GM18868 (cell line): ENCODE measurements at regions not wholly inside any gene's neighbourhood (a gene's known extent, or its start where the extent isn't known, plus 50 kb on each side); places are given as distances from the start of the nearest gene placed in this dataset.
"Not testable (repeated sequence)": the region's sequence is repeated elsewhere in the genome, so short reads cannot be mapped to it uniquely, and the experiment has no call there.

Source experiments
- ATAC-seq: cut with Tn5 transposase; IDR thresholded peaks from one replicate; pipeline ENCODE4 v1.9.1; 2021; ENCODE audit warnings: mild to moderate bottlenecking, moderate library complexity; ENCODE audit not compliant: unreplicated experiment

- no peak for ATAC-seq
Observed at GRCh38 chr5:138702166-138703077, 50.8 kb upstream of the CTNNA1 start.

GRCh38 chr5:138701678-138702077, 51.5 kb upstream of the CTNNA1 start:
- no peak for ATAC-seq

- no peak for ATAC-seq
Observed at GRCh38 chr5:138700581-138701362, 52.5 kb upstream of the CTNNA1 start.

DNA sequence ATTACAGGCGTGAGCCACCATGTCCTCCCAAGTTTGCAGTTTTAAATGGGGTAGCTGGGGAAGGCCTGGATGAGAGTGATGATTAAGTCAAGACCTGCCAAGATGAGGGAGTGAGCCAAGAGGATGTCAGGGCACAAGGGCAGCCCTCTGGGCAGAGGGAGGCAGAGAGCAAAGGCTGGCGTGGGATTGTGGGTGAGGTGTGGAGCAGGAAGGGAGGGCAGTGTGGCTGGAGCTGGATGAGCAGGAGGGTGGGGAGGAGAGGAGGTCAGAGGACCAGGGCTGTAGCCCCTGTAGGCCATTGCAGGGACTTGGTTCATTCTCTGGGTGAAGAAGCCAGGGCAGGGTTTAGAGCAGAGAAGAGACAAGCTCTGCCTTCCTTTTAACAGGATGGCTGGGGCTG, 53.7 kb upstream of the CTNNA1 start:
- ATAC-seq: no peak

- ATAC-seq: no peak
Observed at GRCh38 chr5:138698713-138699112, 54.5 kb upstream of the CTNNA1 start.

DNA sequence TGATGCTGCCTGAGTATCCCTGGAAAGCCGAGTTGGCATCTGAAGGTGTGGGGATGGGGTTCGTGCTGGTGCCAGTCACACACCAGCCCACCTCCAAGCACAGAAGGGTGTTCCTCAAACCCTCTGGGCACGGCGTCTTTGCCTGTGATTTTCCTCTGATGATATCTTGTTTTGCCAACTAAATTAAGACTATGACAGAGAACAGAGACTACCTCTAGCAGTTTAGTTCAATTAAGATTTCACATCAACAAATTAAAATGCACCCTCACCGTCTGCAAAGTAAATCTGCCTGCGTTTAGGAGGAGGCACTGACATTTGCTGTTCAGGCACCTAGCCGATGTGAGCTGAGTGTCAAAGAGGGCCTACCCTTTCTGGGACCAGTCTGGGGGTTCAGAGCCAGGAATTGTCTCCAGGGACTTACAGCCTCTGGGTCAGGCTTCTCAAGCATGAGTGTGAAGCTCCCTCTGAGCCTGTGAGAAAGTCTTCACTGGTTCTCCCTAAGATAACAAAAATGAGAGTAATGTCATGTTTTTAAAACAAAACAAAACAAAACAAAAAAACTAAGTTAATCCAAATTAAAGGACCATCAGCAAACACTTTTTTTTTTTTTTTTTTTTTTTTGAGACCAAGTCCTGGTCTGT, 55.4 kb upstream of the CTNNA1 start:
- ATAC-seq: no peak

GRCh38 chr5:138696501-138696900, 56.7 kb upstream of the CTNNA1 start:
- ATAC-seq: no peak

- no peak for ATAC-seq
Observed at GRCh38 chr5:138695781-138696180, 57.4 kb upstream of the CTNNA1 start.

DNA sequence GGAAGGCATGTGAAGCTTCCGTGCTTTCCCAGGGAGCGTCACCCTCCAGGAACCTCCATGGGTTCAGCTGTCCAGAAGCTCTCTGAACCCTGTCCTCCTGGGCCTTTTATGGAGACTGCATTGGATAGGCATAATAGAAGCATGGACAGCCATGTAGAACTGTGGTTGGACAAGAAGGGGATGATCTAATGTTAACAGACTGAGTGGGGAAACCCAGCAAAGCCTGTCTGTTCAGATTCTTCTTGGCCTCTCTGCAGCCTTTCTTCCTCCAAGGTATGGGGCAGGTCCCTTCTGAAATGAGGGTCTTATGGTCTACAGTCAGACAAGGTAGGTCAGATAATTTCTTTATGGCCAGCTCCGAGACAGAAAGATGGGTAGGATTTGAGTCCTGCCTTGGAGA, 59.1 kb upstream of the CTNNA1 start:
- ATAC-seq: no peak

DNA sequence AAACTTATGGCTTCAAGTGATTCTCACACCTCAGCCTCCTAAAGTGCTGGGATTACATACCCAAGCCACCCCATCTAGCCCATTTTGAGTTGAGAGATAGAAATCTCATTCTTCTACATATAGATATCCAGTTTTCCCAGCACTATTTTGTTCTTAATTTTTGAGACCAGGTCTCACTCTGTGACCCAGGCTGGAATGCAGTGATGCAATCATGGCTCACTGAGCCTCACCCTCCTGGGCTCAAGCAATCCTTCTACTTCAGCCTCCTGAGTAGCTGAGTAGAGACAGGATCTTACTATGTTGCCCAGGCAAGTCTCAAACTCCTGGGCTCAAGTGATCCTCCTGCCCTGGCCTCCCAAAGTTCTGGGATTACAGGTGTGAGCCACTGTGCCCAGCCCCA, 60.9 kb upstream of the CTNNA1 start:
- ATAC-seq: no peak

GRCh38 chr5:138686668-138687067, 66.6 kb upstream of the CTNNA1 start:
- ATAC-seq: no peak

DNA sequence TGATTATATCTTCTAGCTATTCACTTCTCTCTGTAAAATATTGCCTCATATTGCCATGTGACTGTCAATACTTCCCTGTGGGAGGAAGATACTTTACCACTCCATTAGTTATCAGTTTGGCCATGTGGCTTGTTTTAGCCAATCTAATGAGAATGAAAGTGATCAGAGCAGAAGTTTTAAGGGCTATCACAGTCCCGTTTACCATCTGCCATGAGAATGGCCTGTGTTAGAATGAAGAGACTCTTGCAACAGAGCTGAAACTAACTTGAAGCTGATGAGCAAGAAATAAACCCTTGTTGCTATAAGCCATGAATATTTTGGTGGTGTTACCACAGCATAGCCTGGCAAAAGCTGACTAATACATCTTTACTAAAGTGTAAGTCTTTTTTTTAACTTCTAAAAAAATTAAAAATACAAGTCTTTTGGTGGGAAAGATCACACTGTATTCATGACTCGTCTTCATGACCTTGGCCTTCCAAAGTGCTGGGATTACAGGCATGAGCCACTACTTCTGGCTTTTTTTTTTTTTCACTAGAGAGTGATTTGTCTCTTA, 68.0 kb upstream of the CTNNA1 start:
- no peak for ATAC-seq

GRCh38 chr5:138682462-138682861, 70.8 kb upstream of the CTNNA1 start:
- not testable (repeated sequence) for ATAC-seq

GRCh38 chr5:138678826-138679225, 74.4 kb upstream of the CTNNA1 start:
- ATAC-seq: not testable (repeated sequence)

DNA sequence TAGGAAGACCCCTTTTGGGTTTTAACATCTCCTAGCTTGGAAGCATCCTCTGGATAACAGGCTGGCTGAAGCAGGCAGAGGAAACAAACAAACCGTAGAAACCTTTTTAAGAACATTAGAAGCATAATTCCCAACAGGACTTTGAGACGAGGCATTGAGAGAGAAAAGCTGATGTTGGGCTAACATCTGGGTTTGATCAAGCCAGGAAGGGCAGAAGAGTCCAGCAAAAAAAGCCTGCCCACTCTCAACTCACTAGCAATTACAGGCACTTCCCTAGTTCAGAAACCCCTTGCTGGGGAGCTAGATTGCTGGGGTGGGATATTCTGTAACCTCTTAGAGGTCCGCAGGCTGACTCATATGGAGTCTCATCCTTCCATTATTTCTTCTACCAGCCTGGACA, 75.4 kb upstream of the CTNNA1 start:
- ATAC-seq: no peak

- ATAC-seq: no peak
Observed at GRCh38 chr5:138676556-138677193, 76.5 kb upstream of the CTNNA1 start.

- no peak for ATAC-seq
Observed at GRCh38 chr5:138676002-138676401, 77.2 kb upstream of the CTNNA1 start.

GRCh38 chr5:138668451-138669380, 84.5 kb upstream of the CTNNA1 start:
- ATAC-seq: no peak

GRCh38 chr5:138667782-138668331, 85.4 kb upstream of the CTNNA1 start:
- not testable (repeated sequence) for ATAC-seq
